ENCODE measurements at regions not wholly inside any gene's neighbourhood (a gene's known extent, or its start where the extent isn't known, plus 50 kb on each side); places are given as distances from the start of the nearest gene placed in this dataset.

- Histone ChIP-seq H3K27ac (ENCODE audit: insufficient read length, low read depth, low read length) (no peak overlapping the region), H2AFZ (ENCODE audit: low read length) (no peak overlapping the region)
- no peaks in the 10 kb centered on the region for H3K4me1 Mint-ChIP-seq
Observed at GRCh38 chr1:55927702-55928290, 651.6 kb downstream of the PLPP3 start.

More at GRCh38 chr1:55927702-55928290, 651.6 kb downstream of the PLPP3 start:
- Mint-ChIP-seq H3K4me3 (no peak overlapping the region), H3K27ac (no peak overlapping the region), H3K36me3 (ENCODE audit: insufficient read depth in 1 of 3, low read depth in 3 of 3) (no peaks in the 10 kb centered on the region), H3K9me3 (peaks cover 0 to 2% of the 10 kb centered on the region in 2 experiments; a peak in 1 of 5 replicates), H3K27me3 (ENCODE audit: low read depth) (no peaks in the 10 kb centered on the region)
- Histone ChIP-seq H3K27me3 (ENCODE audit: insufficient read depth, low read length) (no peaks in the 10 kb centered on the region), H4K5ac (ENCODE audit: insufficient read length, low read depth, low read length) (no peak overlapping the region), H4K20me1 (ENCODE audit: control insufficient read depth, insufficient read depth, insufficient read length) (no peaks in the 10 kb centered on the region), H2AK5ac (ENCODE audit: insufficient read length, low read length) (no peak overlapping the region), H2BK15ac (ENCODE audit: low read depth, low read length) (no peak overlapping the region), H2BK5ac (ENCODE audit: insufficient read length, low read length) (no peak overlapping the region), H3K4me2 (ENCODE audit: insufficient read depth, insufficient read length, low read length) (no peak overlapping the region), H3K4ac (ENCODE audit: low read depth, low read length) (no peak overlapping the region), H3K18ac (ENCODE audit: insufficient read length, low read depth, low read length) (no peak overlapping the region), H2BK120ac (ENCODE audit: low read depth, low read length, poor library complexity, severe bottlenecking) (no peak overlapping the region), H4K91ac (ENCODE audit: insufficient read length, low read depth, low read length) (no peak overlapping the region), H3K56ac (ENCODE audit: insufficient read length, low read depth, low read length) (no peak overlapping the region), H4K8ac (replicated peaks; ENCODE audit: insufficient read length, low read depth, low read length) (no peak overlapping the region), H3K79me1 (ENCODE audit: insufficient read depth, low read depth, low read length, poor library complexity, severe bottlenecking) (no peaks in the 10 kb centered on the region), H3K14ac (ENCODE audit: insufficient read depth, low read length) (no peak overlapping the region), H3K4me1 (ENCODE audit: insufficient read depth, low read length) (no peaks in the 10 kb centered on the region), H3K9me3 (ENCODE audit: control insufficient read depth, low read depth, low read length) (no peaks in the 10 kb centered on the region), H2BK12ac (ENCODE audit: insufficient read length, low read depth, low read length) (no peak overlapping the region), H3K79me2 (ENCODE audit: insufficient read depth, low read length) (no peaks in the 10 kb centered on the region), H3T11ph (ENCODE audit: low read length) (no peak overlapping the region), H3K23me2 (ENCODE audit: insufficient read length, low read depth, low read length, poor library complexity, severe bottlenecking) (no peaks in the 10 kb centered on the region), H2BK20ac (ENCODE audit: low read depth, low read length, poor library complexity, severe bottlenecking) (no peak overlapping the region), H3K9ac (ENCODE audit: extremely low read depth, insufficient read length, low read length) (no peak overlapping the region), H3K23ac (ENCODE audit: insufficient read length, low read depth, low read length) (no peak overlapping the region)
- DNase-seq: no peak
- WGBS (ENCODE audit: extremely low coverage, insufficient read length, low lambda C conversion rate): no CpG with 5 or more reads among the region's 1 CpG
- no peak for TF ChIP-seq CTCF (conservative IDR thresholded peaks at IDR 0.05)

Data from H9 (cell line).